ENCODE measurements at regions not wholly inside any gene's neighbourhood (a gene's known extent, or its start where the extent isn't known, plus 50 kb on each side); places are given as distances from the start of the nearest gene placed in this dataset.

- TF ChIP-seq, protein P1, sequence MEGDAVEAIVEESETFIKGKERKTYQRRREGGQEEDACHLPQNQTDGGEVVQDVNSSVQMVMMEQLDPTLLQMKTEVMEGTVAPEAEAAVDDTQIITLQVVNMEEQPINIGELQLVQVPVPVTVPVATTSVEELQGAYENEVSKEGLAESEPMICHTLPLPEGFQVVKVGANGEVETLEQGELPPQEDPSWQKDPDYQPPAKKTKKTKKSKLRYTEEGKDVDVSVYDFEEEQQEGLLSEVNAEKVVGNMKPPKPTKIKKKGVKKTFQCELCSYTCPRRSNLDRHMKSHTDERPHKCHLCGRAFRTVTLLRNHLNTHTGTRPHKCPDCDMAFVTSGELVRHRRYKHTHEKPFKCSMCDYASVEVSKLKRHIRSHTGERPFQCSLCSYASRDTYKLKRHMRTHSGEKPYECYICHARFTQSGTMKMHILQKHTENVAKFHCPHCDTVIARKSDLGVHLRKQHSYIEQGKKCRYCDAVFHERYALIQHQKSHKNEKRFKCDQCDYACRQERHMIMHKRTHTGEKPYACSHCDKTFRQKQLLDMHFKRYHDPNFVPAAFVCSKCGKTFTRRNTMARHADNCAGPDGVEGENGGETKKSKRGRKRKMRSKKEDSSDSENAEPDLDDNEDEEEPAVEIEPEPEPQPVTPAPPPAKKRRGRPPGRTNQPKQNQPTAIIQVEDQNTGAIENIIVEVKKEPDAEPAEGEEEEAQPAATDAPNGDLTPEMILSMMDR (IDR thresholded peaks at IDR 0.05), result no peak
- TF ChIP-seq POLR2A (IDR thresholded peaks at IDR 0.05), result no peak
Measured at GRCh38 chrX:39283239-39283638, 482.0 kb downstream of the MID1IP1 start.

All from body of pancreas (tissue), 4 donors.